Endodermal cell (in vitro differentiated cells): ENCODE measurements at regions not wholly inside any gene's neighbourhood (a gene's known extent, or its start where the extent isn't known, plus 50 kb on each side); places are given as distances from the start of the nearest gene placed in this dataset.

Experiments used
- DNase-seq: peaks from one replicate; pipeline ENCODE4 v3.0.0-alpha.2; 2017
- H3K27ac ChIP-seq: 2 replicates; pipeline ENCODE4 v1.5.1; 2013; ENCODE audit warnings: mild to moderate bottlenecking, low read depth, low read length, moderate library complexity
- H3K27me3 ChIP-seq: 2 replicates; pipeline ENCODE4 v1.6.1; 2013; ENCODE audit warnings: mild to moderate bottlenecking, low read length, moderate library complexity; ENCODE audit not compliant: insufficient read depth, control insufficient read depth, poor library complexity, severe bottlenecking
- H3K36me3 ChIP-seq: 2 replicates; pipeline ENCODE4 v1.7.0; 2013; ENCODE audit warnings: mild to moderate bottlenecking, low read length, moderate library complexity; ENCODE audit not compliant: control insufficient read depth, insufficient read depth
- H3K4me1 ChIP-seq: one replicate; pipeline ENCODE4 v1.7.0; 2013; ENCODE audit warnings: low read length; ENCODE audit not compliant: control insufficient read depth, insufficient read depth
- H3K4me3 ChIP-seq: 2 replicates; pipeline ENCODE4 v1.5.1; 2013; ENCODE audit warnings: mild to moderate bottlenecking, low read length, moderate library complexity
- H3K9ac ChIP-seq: 2 replicates; pipeline ENCODE4 v1.6.1; 2013; ENCODE audit warnings: mild to moderate bottlenecking, low read length, moderate library complexity; ENCODE audit not compliant: poor library complexity, severe bottlenecking; ENCODE audit errors: extremely low read depth
- H3K9me3 ChIP-seq: 2 replicates; pipeline ENCODE4 v1.6.1; 2013; ENCODE audit warnings: mild to moderate bottlenecking, low read length, moderate library complexity; ENCODE audit not compliant: control insufficient read depth
- H3K27ac Mint-ChIP-seq: 2 replicates; pipeline ENCODE4 v1.8.0; 2020; ENCODE audit warnings: mixed read lengths
- H3K27me3 Mint-ChIP-seq: 2 replicates; pipeline ENCODE4 v1.8.0; 2021; ENCODE audit warnings: mild to moderate bottlenecking, mixed read lengths; ENCODE audit not compliant: insufficient read depth
- H3K36me3 Mint-ChIP-seq: 2 replicates; pipeline ENCODE4 v1.8.0; 2020; ENCODE audit warnings: low read depth, mixed read lengths
- H3K4me1 Mint-ChIP-seq: 2 replicates; pipeline ENCODE4 v1.8.0; 2020; ENCODE audit warnings: mixed read lengths
- H3K4me3 Mint-ChIP-seq: 2 replicates; pipeline ENCODE4 v1.8.0; 2020; ENCODE audit warnings: mild to moderate bottlenecking, moderate library complexity, mixed read lengths
- H3K9me3 Mint-ChIP-seq: 2 replicates; pipeline ENCODE4 v1.8.0; 2020; ENCODE audit warnings: mild to moderate bottlenecking, mixed read lengths
- CTCF ChIP-seq: fragments of 200-600 bp; sonication (generic); conservative IDR thresholded peaks from 2 replicates; pipeline ENCODE4 v1.5.0; 2021; ENCODE audit warnings: antibody characterized with exemption, mild to moderate bottlenecking
- WGBS, 2 experiments: methylation state at CpG; one replicate each; pipeline versions ENCODE4 v1.1.5 to v1.1.7; 2013; ENCODE audit warnings: missing lambda C conversion rate in 2 of 2, mixed read lengths in 1 of 2; ENCODE audit not compliant: insufficient coverage in 1 of 2, insufficient read length in 1 of 2; 5-methylcytosine and 5-hydroxymethylcytosine counted together

GRCh38 chr7:149355390-149356048 lies 93.5 kb downstream of the ZNF783 start:
- Mint-ChIP-seq H3K27me3 (peaks cover 6% of the 10 kb centered on the region), H3K9me3 (peaks cover 9% of the 10 kb centered on the region), H3K36me3 (no peaks in the 10 kb centered on the region), H3K4me1 (no peaks in the 10 kb centered on the region), H3K4me3 (no peak overlapping the region), H3K27ac (peak overlapping the region; percentile 68)
- no peaks in the 10 kb centered on the region for H3K9me3 ChIP-seq
- H3K27ac ChIP-seq, result no peak overlapping the region
- no peak overlapping the region for H3K4me3 ChIP-seq
- H3K36me3 ChIP-seq, result no peaks in the 10 kb centered on the region
- peak; percentile 47 for TF ChIP-seq CTCF
- H3K4me1 ChIP-seq, result no peaks in the 10 kb centered on the region
- no peaks in the 10 kb centered on the region for H3K27me3 ChIP-seq
- H3K9ac ChIP-seq, result no peak overlapping the region
- DNase-seq, result peak; percentile 88
- WGBS, 2 experiments, result 54 to 71% methylated on average over 2 to 5 of the region's 5 CpGs

GRCh38 chr7:149362696-149363095 lies 98.2 kb downstream of the ZNF777 start:
- Histone ChIP-seq H3K27me3 (no peaks in the 10 kb centered on the region), H3K9me3 (no peaks in the 10 kb centered on the region), H3K36me3 (no peaks in the 10 kb centered on the region), H3K9ac (no peak overlapping the region), H3K27ac (no peak overlapping the region), H3K4me1 (no peaks in the 10 kb centered on the region), H3K4me3 (no peak overlapping the region)
- H3K4me3 Mint-ChIP-seq, result no peak overlapping the region
- H3K4me1 Mint-ChIP-seq, result no peaks in the 10 kb centered on the region
- no peak for TF ChIP-seq CTCF
- no peak overlapping the region for H3K27ac Mint-ChIP-seq
- H3K27me3 Mint-ChIP-seq, result peaks cover 23% of the 10 kb centered on the region
- DNase-seq, result no peak
- H3K9me3 Mint-ChIP-seq, result peaks cover 4% of the 10 kb centered on the region
- H3K36me3 Mint-ChIP-seq, result no peaks in the 10 kb centered on the region
- WGBS, 2 experiments, result 0 to 15% methylated on average over 1 of the region's 1 CpG

- Histone ChIP-seq H3K4me1 (no peaks in the 10 kb centered on the region), H3K36me3 (no peaks in the 10 kb centered on the region), H3K27me3 (no peaks in the 10 kb centered on the region), H3K4me3 (no peak overlapping the region), H3K9ac (no peak overlapping the region), H3K9me3 (peaks cover 5% of the 10 kb centered on the region), H3K27ac (no peak overlapping the region)
- Mint-ChIP-seq H3K27me3 (peaks cover 12% of the 10 kb centered on the region), H3K27ac (no peak overlapping the region), H3K4me3 (no peak overlapping the region), H3K9me3 (peaks cover 28% of the 10 kb centered on the region), H3K4me1 (no peaks in the 10 kb centered on the region), H3K36me3 (no peaks in the 10 kb centered on the region)
- DNase-seq, result no peak
- TF ChIP-seq CTCF, result no peak
- WGBS, 2 experiments, result 83 to 89% methylated on average over 2 of the region's 2 CpGs
Observed at GRCh38 chr7:149367418-149368180, 93.3 kb downstream of the ZNF777 start.
